COLO668 (cell line): ENCODE measurements at regions not wholly inside any gene's neighbourhood (a gene's known extent, or its start where the extent isn't known, plus 50 kb on each side); places are given as distances from the start of the nearest gene placed in this dataset.

Experiments used
- DNase-seq: peaks from one replicate; lab custom pipeline; 2025; ENCODE audit not compliant: unreplicated experiment; lab: John Stamatoyannopoulos, UW

- DNase-seq = no peak
These were observed 320.9 kb upstream of the C1orf87 start for GRCh38 chr1:60394436-60394835.

GRCh38 chr1:60390593-60391282, 317.2 kb upstream of the C1orf87 start:
- no peak for DNase-seq

GRCh38 chr1:60388092-60388987, 314.8 kb upstream of the C1orf87 start:
- DNase-seq = no peak

- DNase-seq = no peak
These were observed 313.6 kb upstream of the C1orf87 start for GRCh38 chr1:60387175-60387574.

- no peak for DNase-seq
These were observed 312.7 kb upstream of the C1orf87 start for GRCh38 chr1:60386249-60386648.

- no peak for DNase-seq
These were observed 302.6 kb upstream of the C1orf87 start for GRCh38 chr1:60376196-60376595.

- no peak for DNase-seq
These were observed 301.0 kb upstream of the C1orf87 start for GRCh38 chr1:60374537-60374936.

GRCh38 chr1:60367532-60367931, 294.0 kb upstream of the C1orf87 start:
- no peak for DNase-seq

GRCh38 chr1:60359431-60359830, 285.9 kb upstream of the C1orf87 start:
- no peak for DNase-seq

GRCh38 chr1:60350531-60350930, 277.0 kb upstream of the C1orf87 start:
- no peak for DNase-seq

GRCh38 chr1:60348884-60349283, 275.3 kb upstream of the C1orf87 start:
- DNase-seq = no peak

- no peak for DNase-seq
These were observed 272.1 kb upstream of the C1orf87 start for GRCh38 chr1:60345621-60346020.

GRCh38 chr1:60345049-60345448, 271.5 kb upstream of the C1orf87 start:
- DNase-seq = no peak

- DNase-seq = no peak
These were observed 270.2 kb upstream of the C1orf87 start for GRCh38 chr1:60343736-60344135.

GRCh38 chr1:60342569-60342968, 269.0 kb upstream of the C1orf87 start:
- DNase-seq = no peak

- no peak for DNase-seq
These were observed 267.7 kb upstream of the C1orf87 start for GRCh38 chr1:60341274-60341673.

GRCh38 chr1:60331647-60332046, 258.1 kb upstream of the C1orf87 start:
- DNase-seq = no peak

- DNase-seq = no peak
These were observed 256.1 kb upstream of the C1orf87 start for GRCh38 chr1:60329651-60330050.

GRCh38 chr1:60311838-60312237, 238.3 kb upstream of the C1orf87 start:
- no peak for DNase-seq

GRCh38 chr1:60299581-60299980, 226.0 kb upstream of the C1orf87 start:
- DNase-seq = no peak

- no peak for DNase-seq
These were observed 224.7 kb upstream of the C1orf87 start for GRCh38 chr1:60298290-60298689.

GRCh38 chr1:60296794-60297193, 223.2 kb upstream of the C1orf87 start:
- DNase-seq = no peak
